GM23338 (cell line): ENCODE measurements at regions not wholly inside any gene's neighbourhood (a gene's known extent, or its start where the extent isn't known, plus 50 kb on each side); places are given as distances from the start of the nearest gene placed in this dataset.

Experiments
- ATAC-seq: fragments of 200-7000 bp; cut with Tn5 transposase; 3 replicates; pipeline ENCODE4 v1.9.1; 2020
- DNase-seq: peaks from one replicate; pipeline ENCODE4 v3.0.0-alpha.2; 2015; ENCODE audit warnings: low spot score
- H2AFZ ChIP-seq: fragments of 200-600 bp; sonication (generic); 2 replicates; pipeline ENCODE4 v1.8.0; 2016; ENCODE audit warnings: antibody characterized with exemption, mild to moderate bottlenecking, moderate library complexity
- H3F3A ChIP-seq: fragments of 200-600 bp; sonication (generic); replicated peaks from 2 replicates; pipeline ENCODE4 v1.8.0; 2017; ENCODE audit warnings: antibody characterized with exemption, mixed run types, low read depth
- H3K27ac ChIP-seq: fragments of 200-600 bp; sonication (generic); 2 replicates; pipeline ENCODE4 v1.6.1; 2016; ENCODE audit warnings: low read depth
- H3K27me3 ChIP-seq: fragments of 200-600 bp; sonication (generic); 2 replicates; pipeline ENCODE4 v1.8.0; 2016; ENCODE audit warnings: mild to moderate bottlenecking, mixed run types, moderate library complexity; ENCODE audit not compliant: insufficient read depth
- H3K36me3 ChIP-seq: fragments of 200-600 bp; sonication (generic); 2 replicates; pipeline ENCODE4 v1.8.0; 2016; ENCODE audit warnings: mild to moderate bottlenecking; ENCODE audit not compliant: insufficient read depth
- H3K4me1 ChIP-seq: fragments of 200-600 bp; sonication (generic); 2 replicates; pipeline ENCODE4 v1.8.0; 2016; ENCODE audit warnings: mild to moderate bottlenecking, moderate library complexity; ENCODE audit not compliant: insufficient read depth
- H3K4me2 ChIP-seq: fragments of 200-600 bp; sonication (generic); 2 replicates; pipeline ENCODE4 v1.7.1; 2017; ENCODE audit warnings: mixed run types
- H3K4me3 ChIP-seq: fragments of 200-600 bp; sonication (generic); 2 replicates; pipeline ENCODE4 v1.6.1; 2016; ENCODE audit warnings: mixed run types
- H3K79me2 ChIP-seq: fragments of 200-600 bp; sonication (generic); replicated peaks from 2 replicates; pipeline ENCODE4 v1.8.0; 2017; ENCODE audit warnings: mild to moderate bottlenecking; ENCODE audit not compliant: insufficient read depth
- H3K9me2 ChIP-seq: fragments of 200-600 bp; sonication (generic); 2 replicates; pipeline ENCODE4 v1.8.0; 2017; ENCODE audit not compliant: insufficient read depth
- H4K20me1 ChIP-seq: fragments of 200-600 bp; sonication (generic); replicated peaks from 2 replicates; pipeline ENCODE4 v1.8.0; 2017; ENCODE audit warnings: mild to moderate bottlenecking; ENCODE audit not compliant: insufficient read depth
- H3K27ac Mint-ChIP-seq: 2 replicates; pipeline ENCODE4 v1.8.0; 2020; ENCODE audit warnings: inconsistent platforms, mild to moderate bottlenecking, moderate library complexity, mixed read lengths
- H3K27me3 Mint-ChIP-seq: 3 replicates; pipeline ENCODE4 v1.8.0; 2022; ENCODE audit warnings: low read depth, mild to moderate bottlenecking, moderate library complexity, mixed read lengths, inconsistent platforms; ENCODE audit not compliant: insufficient read depth, poor library complexity
- H3K36me3 Mint-ChIP-seq: 3 replicates; pipeline ENCODE4 v1.8.0; 2021; ENCODE audit warnings: low read depth, mild to moderate bottlenecking, inconsistent platforms, moderate library complexity, mixed read lengths
- H3K4me1 Mint-ChIP-seq: 3 replicates; pipeline ENCODE4 v1.8.0; 2020; ENCODE audit warnings: mild to moderate bottlenecking, inconsistent platforms, mixed read lengths
- H3K4me3 Mint-ChIP-seq: 3 replicates; pipeline ENCODE4 v1.8.0; 2021; ENCODE audit warnings: moderate library complexity, mild to moderate bottlenecking, inconsistent platforms, mixed read lengths
- H3K9me3 Mint-ChIP-seq: 3 replicates; pipeline ENCODE4 v1.8.0; 2020; ENCODE audit warnings: moderate library complexity, mild to moderate bottlenecking, inconsistent platforms, mixed read lengths
- CTCF ChIP-seq, 2 experiments: fragments of 200-600 bp in 1 of 2; sonication (generic) in 1 of 2; conservative IDR thresholded peaks; 2 replicates each; pipeline versions ENCODE4 v1.5.1 to v1.6.1; 2016 to 2017; ENCODE audit warnings: antibody characterized with exemption in 2 of 2, low read depth in 2 of 2, mild to moderate bottlenecking in 2 of 2, moderate library complexity in 1 of 2
- ETS1 ChIP-seq: IDR thresholded peaks from 2 replicates; pipeline ENCODE4 v1.6.1; 2016; ENCODE audit warnings: antibody characterized with exemption
- EZH2 ChIP-seq: fragments of 200-600 bp; sonication (generic); IDR thresholded peaks from one replicate; pipeline ENCODE4 v1.8.0; 2017; ENCODE audit warnings: antibody characterized with exemption, mild to moderate bottlenecking, low read depth; ENCODE audit not compliant: unreplicated experiment
- EZH2phosphoT487 ChIP-seq: fragments of 200-600 bp; sonication (generic); IDR thresholded peaks from one replicate; pipeline ENCODE4 v1.8.1; 2018; ENCODE audit warnings: antibody characterized with exemption; ENCODE audit not compliant: unreplicated experiment
- NANOG ChIP-seq: IDR thresholded peaks from 2 replicates; pipeline ENCODE4 v1.6.1; 2016; ENCODE audit warnings: antibody characterized with exemption, borderline replicate concordance
- POLR2AphosphoS5 ChIP-seq: IDR thresholded peaks from 2 replicates; pipeline ENCODE4 v1.6.1; 2016; ENCODE audit warnings: antibody characterized with exemption, low read depth
- REST ChIP-seq: IDR thresholded peaks from one replicate; pipeline ENCODE4 v1.6.1; 2018; ENCODE audit warnings: antibody characterized with exemption; ENCODE audit not compliant: unreplicated experiment
- ZNF462 ChIP-seq: fragments of 250-450 bp; sonication (Bioruptor Pico); IDR thresholded peaks from 2 replicates; pipeline ENCODE4 v1.5.0; 2020; ENCODE audit warnings: mild to moderate bottlenecking, moderate library complexity

GRCh38 chr10:125263551-125263950 lies 103.2 kb upstream of the CTBP2 start (continued):
- no peak for TF ChIP-seq ZNF462 (CRISPR knock-in tag)
- TF ChIP-seq ETS1 = no peak
- no peak for TF ChIP-seq POLR2AphosphoS5
- TF ChIP-seq CTCF (conservative IDR thresholded peaks at IDR 0.05; ENCODE audit: low read depth in 2 of 2) = no peak

- H3K4me2 ChIP-seq = no peak overlapping the region
- no peak for TF ChIP-seq ETS1
- TF ChIP-seq NANOG = no peak
- no peak for TF ChIP-seq CTCF (conservative IDR thresholded peaks at IDR 0.05; ENCODE audit: low read depth in 2 of 2)
- TF ChIP-seq POLR2AphosphoS5 = no peak
- no peak for TF ChIP-seq EZH2
- TF ChIP-seq REST = no peak
- no peak for TF ChIP-seq EZH2phosphoT487
These were observed 102.6 kb upstream of the CTBP2 start for GRCh38 chr10:125262920-125263319.

More at GRCh38 chr10:125262920-125263319, 102.6 kb upstream of the CTBP2 start:
- Histone ChIP-seq H3K4me3 (no peak overlapping the region), H4K20me1 (no peaks in the 10 kb centered on the region), H3K9me2 (no peaks in the 10 kb centered on the region; the same call in 1 of the 2 replicates), H3K4me1 (peaks cover 5% of the 10 kb centered on the region), H3K27ac (no peak overlapping the region), H3F3A (no peaks in the 10 kb centered on the region), H3K79me2 (no peaks in the 10 kb centered on the region), H3K27me3 (no peaks in the 10 kb centered on the region), H2AFZ (no peak overlapping the region), H3K36me3 (no peaks in the 10 kb centered on the region)
- Mint-ChIP-seq H3K27ac (no peak overlapping the region), H3K9me3 (no peaks in the 10 kb centered on the region), H3K36me3 (no peaks in the 10 kb centered on the region), H3K4me3 (no peak overlapping the region), H3K4me1 (peaks cover 13% of the 10 kb centered on the region), H3K27me3 (peaks cover 4% of the 10 kb centered on the region)
- ATAC-seq (no peak), DNase-seq (no peak)
